H1 (cell line): ENCODE measurements at regions not wholly inside any gene's neighbourhood (a gene's known extent, or its start where the extent isn't known, plus 50 kb on each side); places are given as distances from the start of the nearest gene placed in this dataset.

Experiments used
- CTCF ChIA-PET: fragments of 300-600 bp; sonication (Branson Sonifier 250); formaldehyde crosslinking; loops from one replicate; lab custom pipeline; 2021; ENCODE audit not compliant: partially characterized antibody; lab: Charles Lee
- POLR2A ChIA-PET: fragments of 300-600 bp; sonication (Branson Sonifier 250); formaldehyde crosslinking; loops from one replicate; lab custom pipeline; 2021; ENCODE audit warnings: inconsistent platforms; ENCODE audit not compliant: partially characterized antibody; lab: Charles Lee
- DNase-seq, 2 experiments: peaks; one replicate each; pipeline versions ENCODE4 v3.0.0 to v3.0.0-alpha.2; 2010 to 2022; ENCODE audit warnings: low spot score in 2 of 2, low read depth in 1 of 2, mixed read lengths in 1 of 2
- FAIRE-seq: peaks from 2 replicates; lab custom pipeline; 2011; peaks lifted over from hg19 to GRCh38; lab: Jason Lieb, UNC
- H2AFZ ChIP-seq: 2 replicates; pipeline ENCODE4 v1.8.1; 2012; ENCODE audit warnings: low read length, inconsistent platforms
- H2AK5ac ChIP-seq: 2 replicates; pipeline ENCODE4 v1.6.1; 2013; ENCODE audit warnings: low read depth, low read length
- H2BK120ac ChIP-seq: replicated peaks from 2 replicates; pipeline ENCODE3; 2013; ENCODE audit warnings: low read depth, low read length, inconsistent platforms
- H2BK12ac ChIP-seq: 2 replicates; pipeline ENCODE4 v1.6.1; 2013; ENCODE audit warnings: low read depth, low read length
- H2BK15ac ChIP-seq: 2 replicates; pipeline ENCODE4 v1.6.1; 2013; ENCODE audit warnings: low read length
- H2BK20ac ChIP-seq: 2 replicates; pipeline ENCODE4 v1.6.1; 2013; ENCODE audit warnings: low read length
- H2BK5ac ChIP-seq: 2 replicates; pipeline ENCODE4 v1.6.1; 2013; ENCODE audit warnings: low read depth, low read length
- H3K14ac ChIP-seq: 2 replicates; pipeline ENCODE4 v1.6.1; 2013; ENCODE audit warnings: inconsistent platforms; ENCODE audit not compliant: insufficient read length
- H3K18ac ChIP-seq: 2 replicates; pipeline ENCODE4 v1.6.1; 2013; ENCODE audit warnings: low read length; ENCODE audit errors: extremely low read depth
- H3K23ac ChIP-seq: 2 replicates; pipeline ENCODE4 v1.6.1; 2013; ENCODE audit warnings: inconsistent platforms; ENCODE audit not compliant: insufficient read length
- H3K23me2 ChIP-seq: 2 replicates; pipeline ENCODE4 v1.6.1; 2013; ENCODE audit warnings: low read depth, low read length
- H3K27ac ChIP-seq: 2 replicates; pipeline ENCODE4 v1.6.1; 2011; ENCODE audit warnings: low read depth, low read length, inconsistent platforms
- H3K27me3 ChIP-seq, 4 experiments: replicated peaks in 1 of 4; 1 replicate in 1 of 4; 2 replicates in 3 of 4; pipeline versions ENCODE4 v1.6.1 to v1.8.1; 2011 to 2013; ENCODE audit warnings: low read length in 3 of 4, mild to moderate bottlenecking in 3 of 4, inconsistent platforms in 2 of 4, mixed read lengths in 2 of 4, moderate library complexity in 1 of 4; ENCODE audit not compliant: control insufficient read depth in 3 of 4, insufficient read depth in 3 of 4; ENCODE audit errors: extremely low read depth in 1 of 4
- H3K36me3 ChIP-seq, 4 experiments: 2 replicates each; pipeline versions ENCODE4 v1.6.1 to v1.8.1; 2011 to 2013; ENCODE audit warnings: mild to moderate bottlenecking in 4 of 4, low read length in 3 of 4, moderate library complexity in 2 of 4, control low read depth in 1 of 4, inconsistent platforms in 1 of 4; ENCODE audit not compliant: insufficient read depth in 4 of 4, control insufficient read depth in 2 of 4
- H3K4ac ChIP-seq: replicated peaks from 2 replicates; pipeline ENCODE3; 2013; ENCODE audit warnings: low read length, low read depth, mixed read lengths, inconsistent platforms; ENCODE audit not compliant: insufficient read length
- H3K4me1 ChIP-seq, 4 experiments: replicated peaks in 1 of 4; 1 replicate in 1 of 4; 2 replicates in 3 of 4; pipeline versions ENCODE4 v1.6.1 to v1.8.1; 2011 to 2013; ENCODE audit warnings: low read length in 3 of 4, inconsistent platforms in 2 of 4, mixed read lengths in 1 of 4; ENCODE audit not compliant: insufficient read depth in 4 of 4, control insufficient read depth in 3 of 4
- H3K4me2 ChIP-seq, 2 experiments: 2 replicates each; pipeline versions ENCODE4 v1.6.1 to v1.8.1; 2011 to 2013; ENCODE audit warnings: low read depth in 2 of 2, low read length in 2 of 2, control low read depth in 1 of 2, inconsistent platforms in 1 of 2, mild to moderate bottlenecking in 1 of 2; ENCODE audit not compliant: insufficient read depth in 1 of 2
- H3K4me3 ChIP-seq, 4 experiments: fragments of 200-600, 300-600 bp in 1 of 4; sonication (generic), shearing (Covaris generic), sonication (Bioruptor Twin) in 1 of 4; 2 replicates each; pipeline versions ENCODE4 v1.5.1 to v1.8.1; 2011 to 2016; ENCODE audit warnings: low read length in 4 of 4, low read depth in 3 of 4, control low read depth in 2 of 4, inconsistent platforms in 2 of 4, mild to moderate bottlenecking in 2 of 4, mixed read lengths in 1 of 4, moderate library complexity in 1 of 4; ENCODE audit not compliant: insufficient read depth in 2 of 4; ENCODE audit errors: extremely low read depth in 1 of 4
- H3K56ac ChIP-seq: replicated peaks from 2 replicates; pipeline ENCODE3; 2013; ENCODE audit warnings: low read depth, mild to moderate bottlenecking, mixed read lengths, low read length, inconsistent platforms; ENCODE audit not compliant: insufficient read length
- H3K79me1 ChIP-seq: 2 replicates; pipeline ENCODE4 v1.6.1; 2013; ENCODE audit warnings: low read depth, low read length, control low read depth
- H3K79me2 ChIP-seq, 2 experiments: 2 replicates each; pipeline versions ENCODE4 v1.6.1 to v1.8.1; 2012 to 2013; ENCODE audit warnings: low read length in 2 of 2, mild to moderate bottlenecking in 2 of 2, inconsistent platforms in 1 of 2; ENCODE audit not compliant: insufficient read depth in 2 of 2, control insufficient read depth in 1 of 2
- H3K9ac ChIP-seq, 4 experiments: replicated peaks in 1 of 4; 1 replicate in 1 of 4; 2 replicates in 3 of 4; pipeline versions ENCODE4 v1.6.1 to v1.8.1; 2011 to 2013; ENCODE audit warnings: low read depth in 3 of 4, low read length in 3 of 4, control low read depth in 2 of 4, mild to moderate bottlenecking in 2 of 4, moderate library complexity in 2 of 4, inconsistent platforms in 1 of 4; ENCODE audit errors: extremely low read depth in 1 of 4
- H3K9me3 ChIP-seq, 2 experiments: 2 replicates each; pipeline versions ENCODE4 v1.6.1 to v1.8.1; 2012 to 2013; ENCODE audit warnings: mild to moderate bottlenecking in 2 of 2, moderate library complexity in 2 of 2, control low read depth in 1 of 2, inconsistent platforms in 1 of 2, low read depth in 1 of 2, low read length in 1 of 2, mixed read lengths in 1 of 2; ENCODE audit not compliant: insufficient read depth in 2 of 2
- H4K20me1 ChIP-seq, 2 experiments: replicated peaks in 1 of 2; 2 replicates each; pipeline versions ENCODE3 to v1.8.1; 2011 to 2013; ENCODE audit warnings: inconsistent platforms in 2 of 2, low read length in 2 of 2, mild to moderate bottlenecking in 1 of 2; ENCODE audit not compliant: insufficient read depth in 2 of 2, control insufficient read depth in 1 of 2
- H4K5ac ChIP-seq: 2 replicates; pipeline ENCODE4 v1.6.1; 2013; ENCODE audit warnings: low read length, low read depth, mixed read lengths, inconsistent platforms; ENCODE audit not compliant: insufficient read length
- H4K8ac ChIP-seq: 2 replicates; pipeline ENCODE4 v1.8.0; 2013; ENCODE audit warnings: mild to moderate bottlenecking, moderate library complexity, low read length, inconsistent platforms; ENCODE audit not compliant: insufficient read depth; ENCODE audit errors: extremely low read depth
- H4K91ac ChIP-seq: replicated peaks from 2 replicates; pipeline ENCODE3; 2013; ENCODE audit warnings: low read length, mixed read lengths, inconsistent platforms; ENCODE audit not compliant: insufficient read length
- CBX8 ChIP-seq: fragments of 300-800, 300-1000 bp; sonication (generic); IDR thresholded peaks from 2 replicates; pipeline ENCODE4 v1.7.1; 2016; ENCODE audit warnings: low read depth, low read length, borderline replicate concordance
- CEBPB ChIP-seq: IDR thresholded peaks from 2 replicates; pipeline ENCODE4 v1.6.1; 2012; ENCODE audit warnings: low read depth, low read length
- CHD1 ChIP-seq: IDR thresholded peaks from 2 replicates; pipeline ENCODE4 v1.6.1; 2012; ENCODE audit warnings: low read depth, low read length, improper control_type of control experiment
- CHD2 ChIP-seq: IDR thresholded peaks from 2 replicates; pipeline ENCODE4 v1.6.1; 2012; ENCODE audit warnings: low read length, improper control_type of control experiment
- CREB1 ChIP-seq: IDR thresholded peaks from 2 replicates; pipeline ENCODE4 v1.6.1; 2012; ENCODE audit warnings: inconsistent platforms
- GTF2F1 ChIP-seq: IDR thresholded peaks from 2 replicates; pipeline ENCODE4 v1.6.1; 2012; ENCODE audit warnings: low read depth, low read length, improper control_type of control experiment, borderline replicate concordance
- PHF8 ChIP-seq: fragments of 200-600 bp; sonication (generic); conservative IDR thresholded peaks from 2 replicates; pipeline ENCODE4 v1.7.1; 2012; ENCODE audit warnings: low read depth, mild to moderate bottlenecking, inconsistent platforms, low read length, moderate library complexity
- RAD21 ChIP-seq, 2 experiments: IDR thresholded peaks in 1 of 2; conservative IDR thresholded peaks in 1 of 2; 2 replicates each; pipeline ENCODE4 v1.6.1; 2011; ENCODE audit warnings: low read depth in 2 of 2, low read length in 2 of 2, improper control_type of control experiment in 1 of 2, inconsistent platforms in 1 of 2, mild to moderate bottlenecking in 1 of 2, moderate library complexity in 1 of 2
- SUZ12 ChIP-seq: fragments of 200-600 bp; sonication (generic); IDR thresholded peaks from 2 replicates; pipeline ENCODE4 v1.6.1; 2012; ENCODE audit warnings: mild to moderate bottlenecking, inconsistent platforms, low read length, moderate library complexity, mixed read lengths
- TAF7 ChIP-seq: optimal IDR thresholded peaks from 2 replicates; pipeline ENCODE3; 2011; ENCODE audit warnings: low read depth, mild to moderate bottlenecking, inconsistent platforms, low read length, moderate library complexity, borderline replicate concordance
- TCF12 ChIP-seq: IDR thresholded peaks from 2 replicates; pipeline ENCODE4 v1.6.1; 2011; ENCODE audit warnings: low read depth, mild to moderate bottlenecking, low read length
- ZNF274 ChIP-seq: IDR thresholded peaks from 2 replicates; pipeline ENCODE4 v1.7.0; 2012; ENCODE audit warnings: low read length, borderline replicate concordance; ENCODE audit errors: extremely low read depth
- TF ChIP-seq, protein P1 (sequence below): IDR thresholded peaks from 2 replicates; pipeline ENCODE4 v1.6.1; 2011; ENCODE audit warnings: low read length, improper control_type of control experiment

DNA sequence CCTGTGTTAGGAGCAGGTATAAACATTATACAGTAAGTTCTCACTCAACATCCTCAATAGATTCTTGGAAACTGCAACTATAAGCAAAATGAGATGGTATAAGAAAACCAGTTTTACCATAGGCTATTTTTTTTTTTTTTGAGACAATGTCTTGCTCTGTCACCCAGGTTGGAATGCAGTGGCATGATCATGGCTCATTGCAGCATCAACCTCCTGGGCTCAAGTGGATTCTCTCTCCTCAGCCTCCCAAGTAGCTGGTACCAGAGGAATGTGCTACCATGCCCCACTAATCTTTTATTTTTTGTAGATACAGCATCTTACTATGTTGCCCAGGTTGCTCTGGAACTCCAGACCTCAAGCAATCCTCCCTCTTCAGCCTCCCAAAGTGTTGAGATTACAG lies 50.1 kb upstream of the ADRB2 start:
- H3K27me3 ChIP-seq, result no peaks in the 10 kb centered on the region
- H3K79me1 ChIP-seq, result no peaks in the 10 kb centered on the region
- no peak overlapping the region for H2BK15ac ChIP-seq
- no peaks in the 10 kb centered on the region for H3K9me3 ChIP-seq
- H3K79me2 ChIP-seq, result no peaks in the 10 kb centered on the region
- peak overlapping the region; percentile 38; the same call in 1 of the 2 replicates for H4K8ac ChIP-seq
- no peak overlapping the region for H3K14ac ChIP-seq
- H2BK20ac ChIP-seq, result no peak overlapping the region
- H3K4ac ChIP-seq, result no peak overlapping the region
- no peaks in the 10 kb centered on the region for H4K20me1 ChIP-seq
- no peak overlapping the region for H3K9ac ChIP-seq
- DNase-seq (no peak), FAIRE-seq (no peak)
- no peak overlapping the region for H4K91ac ChIP-seq
- H2AK5ac ChIP-seq, result no peak overlapping the region
- TF ChIP-seq ZNF274 (no peak), CHD1 (no peak), RAD21 (IDR thresholded peaks at IDR 0.05 in 1 of 2, conservative IDR thresholded peaks at IDR 0.05 in 1 of 2; ENCODE audit: low read depth in 2 of 2, low read length in 2 of 2) (no peak), CEBPB (no peak), CBX8 (no peak), PHF8 (no peak), TCF12 (no peak), SUZ12 (no peak), CHD2 (no peak), CREB1 (no peak), TAF7 (no peak), GTF2F1 (no peak)
- TF ChIP-seq, protein P1, sequence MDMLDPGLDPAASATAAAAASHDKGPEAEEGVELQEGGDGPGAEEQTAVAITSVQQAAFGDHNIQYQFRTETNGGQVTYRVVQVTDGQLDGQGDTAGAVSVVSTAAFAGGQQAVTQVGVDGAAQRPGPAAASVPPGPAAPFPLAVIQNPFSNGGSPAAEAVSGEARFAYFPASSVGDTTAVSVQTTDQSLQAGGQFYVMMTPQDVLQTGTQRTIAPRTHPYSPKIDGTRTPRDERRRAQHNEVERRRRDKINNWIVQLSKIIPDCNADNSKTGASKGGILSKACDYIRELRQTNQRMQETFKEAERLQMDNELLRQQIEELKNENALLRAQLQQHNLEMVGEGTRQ, result no peak
- no peak overlapping the region for H2BK12ac ChIP-seq
- ChIA-PET POLR2A (no interaction called here), CTCF (interaction anchor here (0.7 to 1.8 kb wide), 6 partner anchors 21 to 236 kb away, joined by 3 to 8 read pairs (median 4); no protein-coding TSS in a partner anchor)
- H3K56ac ChIP-seq, result no peak overlapping the region
- H3K4me3 ChIP-seq, result no peak overlapping the region
- H3K27ac ChIP-seq, result no peak overlapping the region
- H2BK5ac ChIP-seq, result no peak overlapping the region
- H4K5ac ChIP-seq, result no peak overlapping the region
- no peak overlapping the region for H2BK120ac ChIP-seq
- no peak overlapping the region for H3K23ac ChIP-seq
- H3K18ac ChIP-seq, result no peak overlapping the region
- no peak overlapping the region for H3K4me2 ChIP-seq
- no peak overlapping the region for H2AFZ ChIP-seq
- no peaks in the 10 kb centered on the region for H3K23me2 ChIP-seq
- no peaks in the 10 kb centered on the region for H3K36me3 ChIP-seq
- 0 out of 7 replicates have a peak, but pooled peaks cover 0 to 2% (median 0%) of the 10 kb centered on the region in 4 experiments for H3K4me1 ChIP-seq
